Ovary (tissue), 3 donors: ENCODE measurements at regions not wholly inside any gene's neighbourhood (a gene's known extent, or its start where the extent isn't known, plus 50 kb on each side); places are given as distances from the start of the nearest gene placed in this dataset.

Experiments used
- EP300 ChIP-seq: sonication (generic); formaldehyde crosslinking; IDR thresholded peaks from one replicate; pipeline ENCODE4 v1.6.1; 2017; ENCODE audit warnings: antibody characterized with exemption
- POLR2A ChIP-seq: fragments of 450-650 bp; IDR thresholded peaks from one replicate; pipeline ENCODE4 v1.6.1; 2017; ENCODE audit warnings: antibody characterized with exemption, mild to moderate bottlenecking, moderate library complexity
- TF ChIP-seq, protein P1 (sequence below), 3 donors: fragments of 450-650 bp in 2 of 3; fragments of 200-600 bp in 1 of 3; IDR thresholded peaks; one replicate each; pipeline versions ENCODE4 v1.5.1 to v1.8.0; 2016 to 2022; ENCODE audit warnings: antibody characterized with exemption in 3 of 3, mild to moderate bottlenecking in 1 of 3
- donor health status: DM: no; HTN: no; CAD: no.

DNA sequence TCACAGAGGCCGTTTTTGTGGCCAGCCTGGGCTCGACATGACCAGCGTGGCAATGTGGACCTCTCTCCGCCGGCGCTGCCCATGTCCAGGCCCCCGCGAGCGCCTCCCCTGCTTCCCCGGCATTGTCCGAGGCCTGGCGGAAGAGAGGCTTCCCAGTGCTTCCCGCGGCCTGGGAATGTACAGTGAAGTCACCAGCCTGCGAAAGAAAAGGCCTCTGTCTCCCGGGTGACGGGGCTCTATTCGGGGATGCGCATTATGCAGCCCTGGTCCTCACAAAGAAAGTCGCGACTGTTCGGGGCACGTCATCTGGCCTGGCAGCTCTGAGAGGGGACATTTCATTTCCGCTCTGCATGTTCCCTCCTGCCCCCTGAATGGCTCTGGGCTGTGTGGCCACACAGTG is 109.2 kb upstream of the AGAP1 start:
- TF ChIP-seq, protein P1, sequence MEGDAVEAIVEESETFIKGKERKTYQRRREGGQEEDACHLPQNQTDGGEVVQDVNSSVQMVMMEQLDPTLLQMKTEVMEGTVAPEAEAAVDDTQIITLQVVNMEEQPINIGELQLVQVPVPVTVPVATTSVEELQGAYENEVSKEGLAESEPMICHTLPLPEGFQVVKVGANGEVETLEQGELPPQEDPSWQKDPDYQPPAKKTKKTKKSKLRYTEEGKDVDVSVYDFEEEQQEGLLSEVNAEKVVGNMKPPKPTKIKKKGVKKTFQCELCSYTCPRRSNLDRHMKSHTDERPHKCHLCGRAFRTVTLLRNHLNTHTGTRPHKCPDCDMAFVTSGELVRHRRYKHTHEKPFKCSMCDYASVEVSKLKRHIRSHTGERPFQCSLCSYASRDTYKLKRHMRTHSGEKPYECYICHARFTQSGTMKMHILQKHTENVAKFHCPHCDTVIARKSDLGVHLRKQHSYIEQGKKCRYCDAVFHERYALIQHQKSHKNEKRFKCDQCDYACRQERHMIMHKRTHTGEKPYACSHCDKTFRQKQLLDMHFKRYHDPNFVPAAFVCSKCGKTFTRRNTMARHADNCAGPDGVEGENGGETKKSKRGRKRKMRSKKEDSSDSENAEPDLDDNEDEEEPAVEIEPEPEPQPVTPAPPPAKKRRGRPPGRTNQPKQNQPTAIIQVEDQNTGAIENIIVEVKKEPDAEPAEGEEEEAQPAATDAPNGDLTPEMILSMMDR (IDR thresholded peaks at IDR 0.05), result no peak
- no peak for TF ChIP-seq POLR2A
- no peak for TF ChIP-seq EP300
